ENCODE measurements at regions not wholly inside any gene's neighbourhood (a gene's known extent, or its start where the extent isn't known, plus 50 kb on each side); places are given as distances from the start of the nearest gene placed in this dataset.
A peak's percentile ranks its signal among the peaks of the same experiment; 100 is the strongest.

DNA sequence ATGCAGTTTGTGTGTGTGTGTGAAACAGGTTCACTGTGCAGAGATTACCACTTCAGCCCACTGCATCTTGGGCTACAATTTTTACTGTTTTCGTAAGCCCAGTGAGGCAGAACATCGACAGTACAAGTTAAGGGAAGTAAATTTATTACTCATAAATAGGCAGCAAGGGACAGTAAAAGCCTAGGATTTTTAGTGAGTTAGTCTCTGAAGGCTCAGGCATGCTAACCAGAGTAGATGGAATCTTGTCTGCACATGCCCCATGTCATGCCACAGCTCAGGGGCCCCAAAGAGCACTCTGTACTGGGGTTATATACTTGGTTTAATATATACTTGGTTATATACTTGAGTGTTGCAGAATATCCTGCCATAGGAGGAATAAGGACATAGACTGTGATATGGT lies 825.7 kb downstream of the TECRL start:
- Histone ChIP-seq H3K27ac (ENCODE audit: low read length) (no peak overlapping the region), H3K36me3 (ENCODE audit: control insufficient read depth, insufficient read depth, low read length) (no peaks in the 10 kb centered on the region), H3K4me1 (ENCODE audit: control insufficient read depth, insufficient read depth, low read length) (no peaks in the 10 kb centered on the region), H3K27me3 (ENCODE audit: control insufficient read depth, insufficient read depth, low read length) (no peaks in the 10 kb centered on the region), H3K4me3 (ENCODE audit: low read length) (no peak overlapping the region), H3K9me3 (replicated peaks; ENCODE audit: control insufficient read depth, low read depth, low read length) (peaks cover 4% of the 10 kb centered on the region)
- WGBS (ENCODE audit: insufficient coverage) = no CpG with 5 or more reads among the region's 2 CpGs
- no peak for DNase-seq

DNA sequence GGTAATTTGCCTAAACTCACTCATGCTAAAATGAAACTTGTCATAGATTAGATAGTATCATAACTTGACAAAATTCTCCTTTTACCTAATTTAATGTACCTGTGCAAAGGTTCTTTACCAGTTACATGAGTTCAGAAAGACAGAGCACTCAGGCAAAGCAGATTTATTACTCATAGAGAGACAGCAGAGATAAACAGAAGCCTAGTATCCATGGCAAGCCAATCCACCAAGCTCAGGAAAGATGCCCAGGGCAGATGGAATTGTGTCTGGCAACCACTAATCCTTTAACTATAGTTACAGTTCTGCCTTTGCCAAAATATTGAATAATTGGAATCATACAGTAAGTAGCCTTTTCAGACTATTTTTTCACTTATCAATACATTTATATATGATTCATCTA lies 826.2 kb downstream of the TECRL start:
- H3K9me3 ChIP-seq (replicated peaks; ENCODE audit: control insufficient read depth, low read depth, low read length) = peaks cover 6% of the 10 kb centered on the region
- DNase-seq = no peak
- no peak overlapping the region for H3K4me3 ChIP-seq (ENCODE audit: low read length)
- H3K4me1 ChIP-seq (ENCODE audit: control insufficient read depth, insufficient read depth, low read length) = no peaks in the 10 kb centered on the region
- no peaks in the 10 kb centered on the region for H3K27me3 ChIP-seq (ENCODE audit: control insufficient read depth, insufficient read depth, low read length)
- H3K27ac ChIP-seq (ENCODE audit: low read length) = no peak overlapping the region
- H3K36me3 ChIP-seq (ENCODE audit: control insufficient read depth, insufficient read depth, low read length) = no peaks in the 10 kb centered on the region

DNA sequence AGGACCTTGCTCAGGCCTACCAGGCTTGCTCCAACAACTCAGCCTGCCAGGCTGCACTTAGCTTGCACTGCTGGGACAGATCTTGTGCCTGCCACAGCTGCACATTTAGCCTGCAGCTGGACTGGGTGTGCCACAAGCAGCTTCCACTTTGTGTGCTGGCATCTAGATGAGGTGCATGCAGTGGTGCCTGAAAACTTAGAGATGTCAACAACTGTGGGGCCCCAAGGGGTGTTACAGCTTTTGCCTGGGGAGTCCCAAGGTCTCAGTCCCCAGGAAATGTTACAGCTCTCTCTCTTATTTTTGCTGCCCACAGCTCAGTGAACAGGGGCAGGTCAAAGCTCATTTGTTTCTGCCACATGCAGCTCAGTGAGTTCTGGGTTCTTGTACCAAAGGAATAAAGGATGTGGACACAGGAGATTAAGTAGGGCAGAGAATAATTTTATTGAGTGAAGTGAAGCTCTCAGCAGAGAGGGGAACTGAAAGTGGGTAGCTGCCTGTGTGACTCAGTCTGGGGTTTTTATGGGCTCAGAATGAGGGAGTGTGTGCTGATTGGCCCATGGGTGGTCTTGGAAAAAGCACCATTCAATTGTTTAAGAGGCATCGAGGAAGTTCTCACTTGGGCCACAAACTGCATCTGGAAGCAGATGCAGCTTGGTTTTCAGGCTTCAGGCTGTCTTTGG lies 828.3 kb downstream of the TECRL start:
- H3K36me3 ChIP-seq (ENCODE audit: control insufficient read depth, insufficient read depth, low read length) = no peaks in the 10 kb centered on the region

DNA sequence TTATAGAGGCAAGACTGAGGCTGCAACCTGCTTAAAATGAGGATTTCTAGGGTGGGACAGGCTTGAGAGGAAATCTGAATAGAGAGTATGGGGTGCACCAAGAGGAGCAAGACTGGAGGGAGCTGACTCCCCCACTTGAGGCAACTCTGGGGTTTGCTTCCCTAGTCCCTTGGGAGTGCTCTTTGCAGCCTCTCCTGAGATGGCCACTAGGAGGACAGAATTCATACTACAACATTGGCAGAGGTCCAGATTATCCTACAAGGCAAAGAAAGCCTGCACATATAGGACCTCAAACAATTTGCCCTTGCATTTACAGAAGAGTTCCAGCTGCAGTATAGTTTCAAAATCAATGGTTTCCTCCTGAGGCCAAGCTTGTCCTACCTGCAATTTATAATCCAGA lies 830.9 kb downstream of the TECRL start:
- Histone ChIP-seq H3K9me3 (replicated peaks; ENCODE audit: control insufficient read depth, low read depth, low read length) (peaks cover 17% of the 10 kb centered on the region), H3K4me1 (ENCODE audit: control insufficient read depth, insufficient read depth, low read length) (no peaks in the 10 kb centered on the region), H3K36me3 (ENCODE audit: control insufficient read depth, insufficient read depth, low read length) (no peaks in the 10 kb centered on the region), H3K27me3 (ENCODE audit: control insufficient read depth, insufficient read depth, low read length) (no peaks in the 10 kb centered on the region), H3K27ac (ENCODE audit: low read length) (no peak overlapping the region), H3K4me3 (ENCODE audit: low read length) (no peak overlapping the region)
- no peak for DNase-seq

More for the DNA sequence above, 828.3 kb downstream of the TECRL start:
- Histone ChIP-seq H3K27me3 (ENCODE audit: control insufficient read depth, insufficient read depth, low read length) (no peaks in the 10 kb centered on the region), H3K27ac (ENCODE audit: low read length) (no peak overlapping the region), H3K4me1 (ENCODE audit: control insufficient read depth, insufficient read depth, low read length) (no peaks in the 10 kb centered on the region), H3K9me3 (replicated peaks; ENCODE audit: control insufficient read depth, low read depth, low read length) (peaks cover 12% of the 10 kb centered on the region), H3K4me3 (ENCODE audit: low read length) (no peak overlapping the region)
- 30% methylated on average over 1 of the region's 1 CpG for WGBS (ENCODE audit: insufficient coverage)
- DNase-seq = no peak

DNA sequence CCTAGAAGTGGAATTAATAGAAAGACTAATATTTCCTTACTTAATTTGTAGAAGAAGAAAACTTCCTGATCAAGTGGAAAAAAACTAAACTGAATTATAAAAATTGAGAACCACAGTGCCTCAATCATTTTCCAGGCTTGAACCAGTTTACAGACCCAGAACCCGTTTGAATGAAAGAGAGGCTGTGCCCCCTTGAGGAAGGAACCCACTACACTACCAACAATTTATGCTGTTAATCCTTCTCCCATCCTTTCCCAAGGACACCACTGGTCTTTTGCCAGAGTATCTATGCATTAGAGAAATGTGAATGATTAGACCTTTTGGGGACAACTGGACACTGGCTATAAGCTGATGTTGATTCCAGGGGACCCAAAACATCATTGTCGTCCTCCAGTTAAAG lies 842.6 kb downstream of the TECRL start:
- no peaks in the 10 kb centered on the region for H3K27me3 ChIP-seq (ENCODE audit: control insufficient read depth, insufficient read depth, low read length)
- no peaks in the 10 kb centered on the region for H3K36me3 ChIP-seq (ENCODE audit: control insufficient read depth, insufficient read depth, low read length)
- no peak overlapping the region for H3K4me3 ChIP-seq (ENCODE audit: low read length)
- 92% methylated on average over 2 of the region's 2 CpGs for WGBS (ENCODE audit: insufficient coverage)
- H3K4me1 ChIP-seq (ENCODE audit: control insufficient read depth, insufficient read depth, low read length) = no peaks in the 10 kb centered on the region
- H3K27ac ChIP-seq (ENCODE audit: low read length) = no peak overlapping the region
- H3K9me3 ChIP-seq (replicated peaks; ENCODE audit: control insufficient read depth, low read depth, low read length) = peaks cover 3% of the 10 kb centered on the region
- DNase-seq = no peak

DNA sequence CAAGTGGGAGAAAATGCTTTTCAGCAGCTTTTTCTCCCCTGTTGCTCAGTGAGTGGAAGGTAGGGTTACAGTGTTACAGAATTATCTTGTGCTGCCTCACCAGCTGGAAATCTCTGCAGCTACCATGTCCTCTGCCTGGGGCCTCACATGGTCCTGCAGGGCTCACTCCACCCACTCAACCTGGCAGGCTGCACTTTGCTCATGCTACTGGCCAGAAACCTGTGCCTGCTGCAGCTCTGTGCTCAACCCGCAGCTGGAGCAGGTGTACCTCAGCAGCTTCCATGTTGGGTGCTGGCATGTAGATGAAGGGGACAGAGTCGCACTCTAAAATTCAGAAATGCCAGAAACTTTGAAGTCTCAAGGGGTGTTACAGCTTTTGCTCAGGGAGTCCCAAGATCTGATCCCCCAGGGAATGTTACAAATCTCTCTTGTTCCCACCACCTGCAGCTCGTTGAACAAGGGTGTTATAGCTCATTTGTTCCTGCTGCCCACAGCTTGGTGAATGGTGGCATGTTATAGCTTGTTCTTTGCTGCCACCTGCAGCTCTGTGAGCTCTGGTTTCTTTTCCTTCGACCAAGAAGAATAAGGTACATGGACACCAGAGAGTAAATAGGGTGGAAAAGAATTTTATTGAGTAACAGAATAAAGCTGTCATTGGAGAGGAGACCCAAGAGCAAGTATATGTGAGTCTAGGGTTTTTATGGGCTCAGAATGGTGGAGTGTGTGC lies 845.8 kb downstream of the TECRL start:
- no peak overlapping the region for H3K27ac ChIP-seq (ENCODE audit: low read length)
- no peaks in the 10 kb centered on the region for H3K4me1 ChIP-seq (ENCODE audit: control insufficient read depth, insufficient read depth, low read length)
- no peaks in the 10 kb centered on the region for H3K36me3 ChIP-seq (ENCODE audit: control insufficient read depth, insufficient read depth, low read length)
- no peaks in the 10 kb centered on the region for H3K27me3 ChIP-seq (ENCODE audit: control insufficient read depth, insufficient read depth, low read length)
- H3K4me3 ChIP-seq (ENCODE audit: low read length) = no peak overlapping the region
- H3K9me3 ChIP-seq (replicated peaks; ENCODE audit: control insufficient read depth, low read depth, low read length) = peaks cover 3% of the 10 kb centered on the region
- WGBS (ENCODE audit: insufficient coverage) = 69% methylated on average over 2 of the region's 4 CpGs
- peak; percentile 18 for DNase-seq

DNA sequence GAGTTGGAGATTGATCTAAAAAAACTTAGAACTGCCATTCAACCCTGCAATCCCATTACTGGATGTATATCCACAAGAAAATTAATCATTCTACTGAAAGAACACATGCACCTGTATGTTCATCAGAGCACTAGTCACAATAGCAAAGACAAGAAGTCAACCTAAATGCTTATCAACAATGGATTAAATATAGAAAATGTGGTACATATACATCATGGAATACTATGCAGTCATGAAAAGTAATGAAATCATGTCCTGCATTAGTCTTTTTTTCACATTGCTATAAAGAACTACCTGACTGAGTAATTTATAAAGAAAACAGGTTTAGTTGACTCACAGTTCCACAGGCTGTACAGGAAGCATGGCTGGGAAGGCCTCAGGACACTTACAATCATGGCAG lies 850.5 kb downstream of the TECRL start:
- Histone ChIP-seq H3K4me1 (ENCODE audit: control insufficient read depth, insufficient read depth, low read length) (no peaks in the 10 kb centered on the region), H3K36me3 (ENCODE audit: control insufficient read depth, insufficient read depth, low read length) (no peaks in the 10 kb centered on the region), H3K9me3 (replicated peaks; ENCODE audit: control insufficient read depth, low read depth, low read length) (no peaks in the 10 kb centered on the region), H3K27me3 (ENCODE audit: control insufficient read depth, insufficient read depth, low read length) (no peaks in the 10 kb centered on the region), H3K4me3 (ENCODE audit: low read length) (no peak overlapping the region), H3K27ac (ENCODE audit: low read length) (no peak overlapping the region)
- no peak for DNase-seq

DNA sequence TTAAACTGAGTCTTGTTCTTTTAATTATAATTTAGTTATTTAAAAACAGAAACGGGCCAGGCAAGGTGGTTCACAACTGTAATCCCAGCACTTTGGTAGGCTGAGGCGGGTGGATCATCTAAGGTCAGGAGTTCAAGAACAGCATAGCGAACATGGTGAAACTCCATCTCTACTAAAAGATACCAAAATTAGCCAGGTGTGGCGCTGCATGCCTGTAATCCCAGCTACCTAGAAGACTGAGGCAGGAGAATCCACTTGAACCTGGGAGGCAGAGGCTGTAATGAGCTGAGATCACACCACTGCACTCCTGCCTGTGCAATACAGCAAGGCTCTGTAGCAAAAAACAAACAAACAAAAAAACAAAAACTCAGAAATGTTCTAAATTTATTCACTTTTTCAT lies 852.9 kb downstream of the TECRL start:
- no peaks in the 10 kb centered on the region for H3K27me3 ChIP-seq (ENCODE audit: control insufficient read depth, insufficient read depth, low read length)
- H3K4me1 ChIP-seq (ENCODE audit: control insufficient read depth, insufficient read depth, low read length) = no peaks in the 10 kb centered on the region
- no peak overlapping the region for H3K4me3 ChIP-seq (ENCODE audit: low read length)
- H3K36me3 ChIP-seq (ENCODE audit: control insufficient read depth, insufficient read depth, low read length) = no peaks in the 10 kb centered on the region
- no peaks in the 10 kb centered on the region for H3K9me3 ChIP-seq (replicated peaks; ENCODE audit: control insufficient read depth, low read depth, low read length)
- no CpG with 5 or more reads among the region's 4 CpGs for WGBS (ENCODE audit: insufficient coverage)
- DNase-seq = no peak
- H3K27ac ChIP-seq (ENCODE audit: low read length) = no peak overlapping the region

DNA sequence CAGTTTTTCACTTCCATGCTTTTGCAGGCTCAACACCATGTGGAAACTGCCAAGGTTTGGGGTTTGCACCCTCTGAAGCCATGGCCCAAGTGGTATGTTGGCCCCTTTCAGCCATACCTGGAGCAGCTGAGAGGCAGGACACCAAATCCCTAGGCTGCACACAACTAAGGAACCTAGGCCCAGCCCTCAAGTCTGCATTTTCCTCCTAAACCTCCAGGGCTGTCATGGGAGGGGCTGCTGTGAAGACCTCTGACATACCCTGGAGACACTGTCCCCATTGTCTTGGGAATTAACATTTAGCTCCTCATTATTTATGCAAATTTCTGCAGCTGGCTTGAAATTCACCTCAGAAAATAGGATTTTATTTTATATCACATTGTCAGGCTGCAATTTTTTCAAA lies 856.1 kb downstream of the TECRL start:
- Histone ChIP-seq H3K27ac (ENCODE audit: low read length) (no peak overlapping the region), H3K27me3 (ENCODE audit: control insufficient read depth, insufficient read depth, low read length) (no peaks in the 10 kb centered on the region), H3K9me3 (replicated peaks; ENCODE audit: control insufficient read depth, low read depth, low read length) (no peaks in the 10 kb centered on the region), H3K36me3 (ENCODE audit: control insufficient read depth, insufficient read depth, low read length) (no peaks in the 10 kb centered on the region), H3K4me3 (ENCODE audit: low read length) (no peak overlapping the region), H3K4me1 (ENCODE audit: control insufficient read depth, insufficient read depth, low read length) (no peaks in the 10 kb centered on the region)
- no peak for DNase-seq

DNA sequence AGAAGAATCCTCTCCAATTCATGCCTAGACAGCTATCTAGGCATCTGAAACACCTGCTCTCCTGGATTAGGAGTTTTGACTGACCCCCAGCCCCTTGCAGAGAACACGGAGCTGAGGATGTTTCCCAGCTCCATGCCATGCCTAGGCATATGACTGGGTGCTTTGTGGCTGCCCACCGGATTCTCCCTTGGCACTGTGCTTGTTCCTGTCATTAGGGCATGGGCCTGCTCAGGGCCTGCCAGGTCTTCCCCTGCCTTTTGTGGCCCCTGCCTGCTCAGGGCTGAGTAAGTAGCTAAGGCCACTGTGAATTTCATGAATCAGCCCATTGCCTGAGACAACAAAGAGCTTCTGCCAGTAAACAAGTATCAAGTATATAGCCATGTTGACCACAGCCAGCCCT lies 867.4 kb downstream of the TECRL start:
- Histone ChIP-seq H3K27me3 (ENCODE audit: control insufficient read depth, insufficient read depth, low read length) (no peaks in the 10 kb centered on the region), H3K4me3 (ENCODE audit: low read length) (no peak overlapping the region), H3K9me3 (replicated peaks; ENCODE audit: control insufficient read depth, low read depth, low read length) (peaks cover 11% of the 10 kb centered on the region), H3K36me3 (ENCODE audit: control insufficient read depth, insufficient read depth, low read length) (no peaks in the 10 kb centered on the region), H3K4me1 (ENCODE audit: control insufficient read depth, insufficient read depth, low read length) (no peaks in the 10 kb centered on the region), H3K27ac (ENCODE audit: low read length) (no peak overlapping the region)
- 73% methylated on average over 2 of the region's 2 CpGs for WGBS (ENCODE audit: insufficient coverage)
- DNase-seq = no peak

All from muscle of leg (tissue), 3 donors.